ENCODE measurements at regions not wholly inside any gene's neighbourhood (a gene's known extent, or its start where the extent isn't known, plus 50 kb on each side); places are given as distances from the start of the nearest gene placed in this dataset.

- TF ChIP-seq POLR2A (IDR thresholded peaks at IDR 0.05; ENCODE audit: low read length) (no peak), GATA1 (IDR thresholded peaks at IDR 0.05; ENCODE audit: low read depth, low read length) (no peak)
Observed at GRCh38 chr2:83879127-83879526, 580.0 kb downstream of the SUCLG1 start.
